K562 (cell line): ENCODE measurements at regions not wholly inside any gene's neighbourhood (a gene's known extent, or its start where the extent isn't known, plus 50 kb on each side); places are given as distances from the start of the nearest gene placed in this dataset.

ENCODE experiments used
- ATAC-seq: fragments of 200-7000 bp; cut with Tn5 transposase; 3 replicates; pipeline ENCODE4 v1.9.1; 2020; ENCODE audit warnings: moderate library complexity
- BruUV-seq: library from RNA; stranded (reverse); fragments of 400-500 nt; replicated peaks from 2 replicates; lab custom pipeline; 2021; lab: Mats Ljungman, UMichigan
- CTCF ChIA-PET: fragments of 300-600 bp; formaldehyde crosslinking; extraction: SDS; loops from one replicate; lab custom pipeline; 2021; ENCODE audit warnings: low intra/inter-chr PET ratio; lab: Yijun Ruan, JAX
- POLR2A ChIA-PET: fragments of 300-600, 350-650 bp; sonication (Branson Sonifier 250); formaldehyde crosslinking; extraction: SDS; loops from one replicate; lab custom pipeline; 2021; ENCODE audit warnings: antibody characterized with exemption, inconsistent platforms; lab: Yijun Ruan, JAX
- DNase-seq, 4 experiments: peaks; one replicate each; pipeline versions ENCODE4 v3.0.0 to v3.0.0-alpha.2; 2011 to 2018; ENCODE audit warnings: low spot score in 3 of 4, mixed read lengths in 3 of 4; ENCODE audit errors: extremely low read depth in 1 of 4
- FAIRE-seq: peaks from 2 replicates; lab custom pipeline; 2011; peaks lifted over from hg19 to GRCh38; lab: Jason Lieb, UNC
- H2AFZ ChIP-seq: 2 replicates; pipeline ENCODE4 v1.6.0; 2011; ENCODE audit warnings: low read depth, low read length, control low read depth, inconsistent platforms
- H3K27ac ChIP-seq: fragments of 200-600 bp; 3 replicates; pipeline ENCODE4 v1.8.0; 2011; ENCODE audit warnings: low read depth, mild to moderate bottlenecking, control low read depth, inconsistent platforms, low read length, moderate library complexity, mixed read lengths; ENCODE audit errors: extremely low read depth
- H3K27me3 ChIP-seq, 2 experiments: fragments of 300-600 bp in 1 of 2; 2 replicates in 1 of 2; 3 replicates in 1 of 2; pipeline versions ENCODE4 v1.6.0 to v1.8.0; 2011; ENCODE audit warnings: inconsistent platforms in 2 of 2, low read length in 2 of 2, mild to moderate bottlenecking in 1 of 2, mixed read lengths in 1 of 2, moderate library complexity in 1 of 2; ENCODE audit not compliant: control insufficient read depth in 2 of 2, insufficient read depth in 2 of 2
- H3K36me3 ChIP-seq: fragments of 300-600 bp; 3 replicates; pipeline ENCODE4 v1.8.0; 2011; ENCODE audit warnings: mild to moderate bottlenecking, low read length, inconsistent platforms; ENCODE audit not compliant: control insufficient read depth, insufficient read depth
- H3K4me1 ChIP-seq, 2 experiments: fragments of 200-600 bp in 1 of 2; replicated peaks in 1 of 2; 2 replicates in 1 of 2; 3 replicates in 1 of 2; pipeline versions ENCODE4 v1.5.1 to v1.8.0; 2011; ENCODE audit warnings: inconsistent platforms in 2 of 2, low read length in 2 of 2, mild to moderate bottlenecking in 1 of 2, mixed read lengths in 1 of 2, moderate library complexity in 1 of 2; ENCODE audit not compliant: control insufficient read depth in 2 of 2, insufficient read depth in 2 of 2
- H3K4me2 ChIP-seq: 2 replicates; pipeline ENCODE4 v1.6.1; 2011; ENCODE audit warnings: low read length, control low read depth, inconsistent platforms, mixed read lengths; ENCODE audit not compliant: insufficient read depth
- H3K4me3 ChIP-seq: fragments of 200-600 bp; sonication (generic), shearing (Covaris generic); 2 replicates; pipeline ENCODE4 v1.5.1; 2016; ENCODE audit warnings: control low read depth, inconsistent platforms
- H3K79me2 ChIP-seq: fragments of 200-600 bp; 3 replicates; pipeline ENCODE4 v1.8.0; 2011; ENCODE audit warnings: low read length, inconsistent platforms; ENCODE audit not compliant: control insufficient read depth, insufficient read depth
- H3K9ac ChIP-seq, 2 experiments: 2 replicates each; pipeline versions ENCODE4 v1.6.0 to v1.6.1; 2011; ENCODE audit warnings: low read depth in 2 of 2, low read length in 2 of 2, control low read depth in 1 of 2, inconsistent platforms in 1 of 2, mild to moderate bottlenecking in 1 of 2, mixed read lengths in 1 of 2; ENCODE audit not compliant: insufficient read depth in 1 of 2
- H3K9me1 ChIP-seq: one replicate; pipeline ENCODE4 v1.6.0; 2011; ENCODE audit warnings: inconsistent platforms, mild to moderate bottlenecking, low read length, moderate library complexity; ENCODE audit not compliant: control insufficient read depth, insufficient read depth
- H3K9me3 ChIP-seq: replicated peaks from 2 replicates; pipeline ENCODE4 v1.5.1; 2011; ENCODE audit warnings: low read depth, low read length, inconsistent platforms; ENCODE audit not compliant: control insufficient read depth, insufficient read depth
- H4K20me1 ChIP-seq: replicated peaks from 2 replicates; pipeline ENCODE4 v1.6.1; 2011; ENCODE audit warnings: low read length, inconsistent platforms, mixed read lengths; ENCODE audit not compliant: control insufficient read depth, insufficient read depth
- CBFA2T3 ChIP-seq: fragments of 450-650 bp; IDR thresholded peaks from 2 replicates; pipeline ENCODE4 v1.6.1; 2017
- FOSL1 ChIP-seq: fragments of 200-800 bp; sonication (Bioruptor generic); conservative IDR thresholded peaks from 2 replicates; pipeline ENCODE4 v1.6.1; 2016; ENCODE audit warnings: missing genetic modification characterization, missing compliant biosample characterization
- FOXJ3 ChIP-seq: sonication (generic); formaldehyde crosslinking; IDR thresholded peaks from 2 replicates; pipeline ENCODE4 v1.4.0; 2020; ENCODE audit warnings: mild to moderate bottlenecking, missing genetic modification reagents
- SMAD1 ChIP-seq: fragments of 150-350 bp; IDR thresholded peaks from 2 replicates; pipeline ENCODE4 v1.6.1; 2014; ENCODE audit warnings: low read length, low read depth; ENCODE audit not compliant: partially characterized antibody
- TSC22D4 ChIP-seq: fragments of 450-650 bp; IDR thresholded peaks from 2 replicates; pipeline ENCODE4 v1.6.1; 2016; ENCODE audit warnings: missing genetic modification characterization, missing biosample characterization, control low read depth
- ZNF24 ChIP-seq: fragments of 450-650 bp; IDR thresholded peaks from 2 replicates; pipeline ENCODE4 v1.6.1; 2016
- WGBS: fragments of 100-300 bp; shearing (Covaris generic); methylation state at CpG from one replicate; pipeline ENCODE4 v1.1.6; 2016; ENCODE audit warnings: low coverage, mixed read lengths; ENCODE audit not compliant: insufficient coverage; ENCODE audit errors: missing lambda C conversion rate; 5-methylcytosine and 5-hydroxymethylcytosine counted together
- in situ Hi-C: fragments of 300-500 bp; cut with MboI; formaldehyde crosslinking; loops from 4 replicates; pipeline ENCODE4 v1.15.0; 2018; ENCODE audit warnings: inconsistent platforms, mixed read lengths
- intact Hi-C: fragments of 100-400 bp; cut with micrococcal nuclease; formaldehyde crosslinking; loops from 2 replicates; pipeline ENCODE4 v1.14.2; 2022
- TF ChIP-seq, protein P1 (sequence below): sonication (generic); formaldehyde crosslinking; IDR thresholded peaks from 2 replicates; pipeline ENCODE4 v1.8.1; 2023; ENCODE audit warnings: missing genetic modification reagents, mild to moderate bottlenecking, borderline replicate concordance

DNA sequence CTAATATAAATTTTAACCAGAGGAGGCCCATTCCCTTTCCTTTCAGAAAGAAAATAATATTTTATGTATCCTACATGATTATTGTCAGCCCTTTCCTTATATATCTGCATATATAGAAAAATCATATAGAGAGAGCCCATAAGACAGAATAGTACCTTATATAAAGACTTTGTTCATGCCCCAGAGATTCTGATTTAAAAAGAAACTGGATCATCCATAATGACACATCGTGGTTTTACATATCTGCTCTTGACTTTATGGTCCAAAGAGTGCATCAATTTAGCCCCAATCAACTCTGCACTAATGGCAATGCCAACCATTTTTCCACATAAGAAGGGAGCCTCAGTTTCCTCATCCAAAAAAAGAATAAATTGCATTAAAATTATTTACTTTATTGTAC is 937.5 kb downstream of the GATA3 start:
- Histone ChIP-seq H3K9me1 (no peaks in the 10 kb centered on the region), H3K4me3 (no peak overlapping the region), H3K9ac (no peak overlapping the region), H2AFZ (no peak overlapping the region), H3K27me3 (no peaks in the 10 kb centered on the region), H3K4me1 (no peaks in the 10 kb centered on the region), H3K79me2 (no peaks in the 10 kb centered on the region), H4K20me1 (no peaks in the 10 kb centered on the region), H3K36me3 (no peaks in the 10 kb centered on the region), H3K9me3 (no peaks in the 10 kb centered on the region), H3K4me2 (no peak overlapping the region), H3K27ac (no peak overlapping the region)
- DNase-seq (no peak), FAIRE-seq (no peak), ATAC-seq (no peak)
- ChIA-PET POLR2A (no interaction called here), CTCF (no interaction called here)
- BruUV-seq, result no TSS peak
- in situ Hi-C loops, result no loop called here
- TF ChIP-seq CBFA2T3, result no peak
- no peak for TF ChIP-seq SMAD1
- TF ChIP-seq TSC22D4 (tag), result no peak
- TF ChIP-seq, protein P1, sequence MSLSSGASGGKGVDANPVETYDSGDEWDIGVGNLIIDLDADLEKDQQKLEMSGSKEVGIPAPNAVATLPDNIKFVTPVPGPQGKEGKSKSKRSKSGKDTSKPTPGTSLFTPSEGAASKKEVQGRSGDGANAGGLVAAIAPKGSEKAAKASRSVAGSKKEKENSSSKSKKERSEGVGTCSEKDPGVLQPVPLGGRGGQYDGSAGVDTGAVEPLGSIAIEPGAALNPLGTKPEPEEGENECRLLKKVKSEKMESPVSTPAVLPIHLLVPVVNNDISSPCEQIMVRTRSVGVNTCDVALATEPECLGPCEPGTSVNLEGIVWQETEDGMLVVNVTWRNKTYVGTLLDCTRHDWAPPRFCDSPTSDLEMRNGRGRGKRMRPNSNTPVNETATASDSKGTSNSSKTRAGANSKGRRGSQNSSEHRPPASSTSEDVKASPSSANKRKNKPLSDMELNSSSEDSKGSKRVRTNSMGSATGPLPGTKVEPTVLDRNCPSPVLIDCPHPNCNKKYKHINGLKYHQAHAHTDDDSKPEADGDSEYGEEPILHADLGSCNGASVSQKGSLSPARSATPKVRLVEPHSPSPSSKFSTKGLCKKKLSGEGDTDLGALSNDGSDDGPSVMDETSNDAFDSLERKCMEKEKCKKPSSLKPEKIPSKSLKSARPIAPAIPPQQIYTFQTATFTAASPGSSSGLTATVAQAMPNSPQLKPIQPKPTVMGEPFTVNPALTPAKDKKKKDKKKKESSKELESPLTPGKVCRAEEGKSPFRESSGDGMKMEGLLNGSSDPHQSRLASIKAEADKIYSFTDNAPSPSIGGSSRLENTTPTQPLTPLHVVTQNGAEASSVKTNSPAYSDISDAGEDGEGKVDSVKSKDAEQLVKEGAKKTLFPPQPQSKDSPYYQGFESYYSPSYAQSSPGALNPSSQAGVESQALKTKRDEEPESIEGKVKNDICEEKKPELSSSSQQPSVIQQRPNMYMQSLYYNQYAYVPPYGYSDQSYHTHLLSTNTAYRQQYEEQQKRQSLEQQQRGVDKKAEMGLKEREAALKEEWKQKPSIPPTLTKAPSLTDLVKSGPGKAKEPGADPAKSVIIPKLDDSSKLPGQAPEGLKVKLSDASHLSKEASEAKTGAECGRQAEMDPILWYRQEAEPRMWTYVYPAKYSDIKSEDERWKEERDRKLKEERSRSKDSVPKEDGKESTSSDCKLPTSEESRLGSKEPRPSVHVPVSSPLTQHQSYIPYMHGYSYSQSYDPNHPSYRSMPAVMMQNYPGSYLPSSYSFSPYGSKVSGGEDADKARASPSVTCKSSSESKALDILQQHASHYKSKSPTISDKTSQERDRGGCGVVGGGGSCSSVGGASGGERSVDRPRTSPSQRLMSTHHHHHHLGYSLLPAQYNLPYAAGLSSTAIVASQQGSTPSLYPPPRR (CRISPR knock-in tag), result no peak
- no peak for TF ChIP-seq FOXJ3 (CRISPR knock-in tag)
- TF ChIP-seq ZNF24, result no peak
- no peak for TF ChIP-seq FOSL1 (tag)
- intact Hi-C loops, result no loop called here
- WGBS, result 0% methylated on average over 1 of the region's 1 CpG
